ENCODE measurements at regions not wholly inside any gene's neighbourhood (a gene's known extent, or its start where the extent isn't known, plus 50 kb on each side); places are given as distances from the start of the nearest gene placed in this dataset.

DNA sequence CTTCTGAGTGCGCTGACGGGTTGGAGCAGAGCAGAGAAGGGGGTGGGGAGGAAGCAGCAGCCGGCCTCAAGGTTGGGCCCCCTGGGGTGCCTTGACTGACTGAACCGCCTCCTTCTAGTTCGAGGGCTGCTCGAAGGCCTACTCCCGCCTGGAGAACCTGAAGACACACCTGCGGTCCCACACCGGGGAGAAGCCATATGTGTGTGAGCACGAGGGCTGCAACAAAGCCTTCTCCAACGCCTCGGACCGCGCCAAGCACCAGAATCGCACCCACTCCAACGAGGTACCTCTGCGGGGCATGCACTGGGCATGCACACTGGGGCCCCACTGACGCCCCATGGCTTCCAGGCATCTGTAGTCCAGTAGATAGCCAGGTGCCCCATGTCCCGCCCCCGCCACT, 246.9 kb downstream of the GLI2 start:
- DNase-seq = no peak

DNA sequence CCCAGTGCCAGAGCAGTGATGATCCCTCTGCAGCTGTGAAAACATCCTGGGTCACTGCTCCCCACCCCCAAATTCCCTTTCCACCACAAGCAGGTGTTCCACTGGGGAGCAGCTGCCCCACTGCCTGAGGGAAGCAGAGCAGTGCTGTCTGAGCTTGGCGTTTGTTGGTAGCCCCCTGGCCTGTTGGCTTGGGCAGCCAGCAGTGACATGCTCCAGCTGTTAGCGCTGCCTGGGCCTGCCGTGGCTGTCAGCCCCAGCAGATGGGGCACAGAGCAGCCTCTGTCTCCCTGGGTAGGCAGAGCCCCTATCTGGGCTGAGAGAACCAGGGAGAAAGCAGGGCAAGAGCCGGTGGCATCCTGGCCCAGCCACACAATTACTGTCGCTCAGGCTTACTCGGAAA, 247.7 kb downstream of the GLI2 start:
- DNase-seq = no peak

DNA sequence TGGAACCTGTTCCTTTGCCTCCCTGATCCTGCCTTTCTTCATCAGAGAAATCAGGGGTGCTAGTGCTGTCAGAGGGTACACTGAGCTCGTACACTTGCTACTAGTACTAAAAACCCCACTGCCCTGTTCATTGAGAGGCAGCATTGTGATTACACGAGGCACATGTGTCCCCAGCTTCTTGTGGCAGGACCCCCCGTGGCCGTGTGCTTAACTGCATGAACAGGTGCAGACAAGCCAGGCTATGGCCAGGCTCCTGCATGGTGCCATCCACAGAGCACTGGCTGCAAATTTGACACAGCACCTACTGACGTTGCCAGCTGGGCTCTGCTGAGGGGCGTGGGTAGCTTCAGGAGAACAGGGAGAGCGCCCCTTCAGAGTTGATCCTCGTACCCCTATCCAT, 248.4 kb downstream of the GLI2 start:
- DNase-seq = no peak

DNA sequence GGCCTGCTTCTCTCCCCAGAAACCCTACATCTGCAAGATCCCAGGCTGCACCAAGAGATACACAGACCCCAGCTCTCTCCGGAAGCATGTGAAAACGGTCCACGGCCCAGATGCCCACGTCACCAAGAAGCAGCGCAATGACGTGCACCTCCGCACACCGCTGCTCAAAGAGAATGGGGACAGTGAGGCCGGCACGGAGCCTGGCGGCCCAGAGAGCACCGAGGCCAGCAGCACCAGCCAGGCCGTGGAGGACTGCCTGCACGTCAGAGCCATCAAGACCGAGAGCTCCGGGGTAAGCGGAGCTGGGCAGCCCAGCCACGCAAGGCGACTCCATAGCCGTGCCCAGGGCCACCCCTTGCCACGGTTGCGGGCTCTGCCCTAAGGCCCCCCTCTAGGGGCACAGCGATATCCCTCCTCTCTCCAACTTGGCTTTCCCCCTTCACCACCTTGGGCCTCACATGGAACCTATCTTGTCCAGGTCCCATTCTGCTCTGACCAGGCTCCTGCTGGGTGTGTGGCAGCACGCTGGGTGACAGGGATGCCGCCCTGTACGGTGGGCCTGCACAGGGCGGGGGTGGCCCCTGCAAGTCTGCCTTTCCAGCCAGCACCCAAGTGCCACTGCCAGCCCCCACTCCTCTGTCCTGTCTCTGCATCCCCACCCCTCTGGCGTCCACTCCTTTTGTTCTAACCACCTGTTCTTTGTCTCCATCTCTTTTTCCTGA, 248.9 kb downstream of the GLI2 start:
- no peak for DNase-seq

DNA sequence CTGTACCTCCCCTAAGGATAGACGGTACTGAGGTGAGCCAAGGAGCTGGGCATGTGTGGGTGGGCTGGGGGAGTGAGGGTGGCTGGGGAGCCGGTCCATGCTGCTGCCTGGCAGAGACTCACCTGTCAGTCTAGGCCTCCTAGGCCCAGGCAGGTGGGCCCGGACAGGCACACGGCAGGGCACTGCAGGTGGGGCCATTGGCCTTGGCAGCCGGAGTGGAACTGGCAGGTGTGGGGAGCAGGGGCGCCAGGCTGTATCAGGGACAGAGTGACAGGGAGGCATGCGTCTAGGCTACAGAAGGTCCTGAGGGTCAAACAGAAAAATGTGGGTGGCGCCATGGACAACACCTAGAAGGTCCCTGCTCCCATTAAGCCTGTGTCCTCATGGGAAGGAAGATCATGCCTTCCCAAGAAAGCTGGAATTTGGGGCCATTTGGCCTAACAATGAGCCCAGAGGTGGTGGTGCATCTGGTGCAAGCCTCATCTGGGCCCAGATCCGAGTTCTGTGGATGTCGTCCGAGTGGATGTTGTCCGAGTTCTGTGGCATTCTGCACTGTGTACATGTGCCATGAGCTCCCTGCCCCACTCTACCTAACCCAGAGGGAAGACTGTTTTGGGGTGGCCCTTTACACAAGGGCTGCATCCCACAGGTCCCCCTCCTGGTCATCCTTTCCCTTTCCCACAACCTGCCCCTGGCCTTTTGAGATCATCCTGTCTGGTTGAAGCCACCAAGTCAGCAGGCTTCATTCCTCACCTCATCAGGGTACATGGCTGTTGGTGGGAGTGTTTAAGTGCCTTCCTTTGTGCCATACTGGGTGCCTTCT, 249.7 kb downstream of the GLI2 start:
- DNase-seq = no peak

DNA sequence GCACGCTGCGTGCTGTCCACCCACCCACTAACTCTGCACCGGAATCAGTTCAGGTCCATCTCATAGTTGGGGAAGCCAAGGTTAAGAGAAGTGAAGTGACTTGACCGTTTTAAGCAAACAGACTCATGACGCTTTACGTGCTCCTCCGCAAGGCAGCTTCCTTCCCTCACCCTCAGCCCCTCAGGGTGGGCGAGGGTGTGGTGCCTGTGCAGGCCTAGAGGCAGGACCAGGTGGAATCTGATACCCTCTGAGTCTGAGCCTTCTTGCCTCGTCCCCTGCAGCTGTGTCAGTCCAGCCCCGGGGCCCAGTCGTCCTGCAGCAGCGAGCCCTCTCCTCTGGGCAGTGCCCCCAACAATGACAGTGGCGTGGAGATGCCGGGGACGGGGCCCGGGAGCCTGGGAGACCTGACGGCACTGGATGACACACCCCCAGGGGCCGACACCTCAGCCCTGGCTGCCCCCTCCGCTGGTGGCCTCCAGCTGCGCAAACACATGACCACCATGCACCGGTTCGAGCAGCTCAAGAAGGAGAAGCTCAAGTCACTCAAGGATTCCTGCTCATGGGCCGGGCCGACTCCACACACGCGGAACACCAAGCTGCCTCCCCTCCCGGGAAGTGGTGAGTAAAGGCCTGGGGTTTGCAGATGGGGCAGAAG, 250.5 kb downstream of the GLI2 start:
- DNase-seq = no peak

DNA sequence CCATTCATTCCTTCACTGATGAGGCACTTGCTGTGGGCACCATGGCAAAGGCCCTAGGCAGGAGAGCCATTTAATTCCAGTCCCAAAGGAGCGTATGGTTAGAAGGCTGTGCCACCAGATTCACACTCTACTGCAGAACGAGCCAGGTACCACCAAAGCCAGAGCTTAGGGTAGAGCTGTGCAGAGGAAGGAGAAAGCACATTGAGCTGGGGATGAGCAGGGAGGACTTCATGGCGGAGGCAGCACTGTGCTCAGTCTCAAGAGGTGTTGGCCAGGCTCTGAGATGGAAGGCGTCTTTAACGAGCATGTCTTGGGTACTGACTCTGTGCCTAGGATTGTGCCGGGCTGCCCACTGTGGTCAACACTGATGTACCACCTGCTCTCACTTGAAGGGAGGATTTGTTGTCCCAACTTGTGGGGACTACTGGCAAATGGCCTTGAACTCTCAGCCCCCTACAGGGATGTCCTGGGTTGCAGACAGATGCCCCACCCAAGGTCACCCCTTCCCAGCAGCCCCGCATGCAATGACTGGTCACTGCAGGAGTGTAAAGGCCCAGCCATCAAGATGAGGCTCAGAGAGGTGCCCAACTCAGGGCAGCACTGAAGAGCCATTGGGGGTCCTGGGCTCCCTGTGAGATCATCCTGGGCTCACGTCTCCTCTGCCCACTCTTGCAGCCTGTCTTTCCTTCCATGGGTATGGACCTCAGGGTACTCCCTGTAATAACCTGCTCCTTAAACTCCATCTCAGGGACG, 251.4 kb downstream of the GLI2 start:
- no peak for DNase-seq

DNA sequence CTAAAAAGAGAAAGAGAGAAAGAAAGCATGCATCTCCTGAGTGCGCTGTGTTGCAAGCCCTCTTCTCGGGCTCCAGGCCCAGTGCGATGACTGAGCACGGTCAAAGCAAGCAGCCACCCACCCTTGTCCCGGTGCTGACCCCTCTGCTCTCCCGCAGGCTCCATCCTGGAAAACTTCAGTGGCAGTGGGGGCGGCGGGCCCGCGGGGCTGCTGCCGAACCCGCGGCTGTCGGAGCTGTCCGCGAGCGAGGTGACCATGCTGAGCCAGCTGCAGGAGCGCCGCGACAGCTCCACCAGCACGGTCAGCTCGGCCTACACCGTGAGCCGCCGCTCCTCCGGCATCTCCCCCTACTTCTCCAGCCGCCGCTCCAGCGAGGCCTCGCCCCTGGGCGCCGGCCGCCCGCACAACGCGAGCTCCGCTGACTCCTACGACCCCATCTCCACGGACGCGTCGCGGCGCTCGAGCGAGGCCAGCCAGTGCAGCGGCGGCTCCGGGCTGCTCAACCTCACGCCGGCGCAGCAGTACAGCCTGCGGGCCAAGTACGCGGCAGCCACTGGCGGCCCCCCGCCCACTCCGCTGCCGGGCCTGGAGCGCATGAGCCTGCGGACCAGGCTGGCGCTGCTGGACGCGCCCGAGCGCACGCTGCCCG, 252.5 kb downstream of the GLI2 start:
- no peak for DNase-seq

DNA sequence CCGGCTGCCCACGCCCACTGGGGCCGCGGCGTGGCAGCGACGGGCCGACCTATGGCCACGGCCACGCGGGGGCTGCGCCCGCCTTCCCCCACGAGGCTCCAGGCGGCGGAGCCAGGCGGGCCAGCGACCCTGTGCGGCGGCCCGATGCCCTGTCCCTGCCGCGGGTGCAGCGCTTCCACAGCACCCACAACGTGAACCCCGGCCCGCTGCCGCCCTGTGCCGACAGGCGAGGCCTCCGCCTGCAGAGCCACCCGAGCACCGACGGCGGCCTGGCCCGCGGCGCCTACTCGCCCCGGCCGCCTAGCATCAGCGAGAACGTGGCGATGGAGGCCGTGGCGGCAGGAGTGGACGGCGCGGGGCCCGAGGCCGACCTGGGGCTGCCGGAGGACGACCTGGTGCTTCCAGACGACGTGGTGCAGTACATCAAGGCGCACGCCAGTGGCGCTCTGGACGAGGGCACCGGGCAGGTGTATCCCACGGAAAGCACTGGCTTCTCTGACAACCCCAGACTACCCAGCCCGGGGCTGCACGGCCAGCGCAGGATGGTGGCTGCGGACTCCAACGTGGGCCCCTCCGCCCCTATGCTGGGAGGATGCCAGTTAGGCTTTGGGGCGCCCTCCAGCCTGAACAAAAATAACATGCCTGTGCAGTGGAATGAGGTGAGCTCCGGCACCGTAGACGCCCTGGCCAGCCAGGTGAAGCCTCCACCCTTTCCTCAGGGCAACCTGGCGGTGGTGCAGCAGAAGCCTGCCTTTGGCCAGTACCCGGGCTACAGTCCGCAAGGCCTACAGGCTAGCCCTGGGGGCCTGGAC, 253.2 kb downstream of the GLI2 start:
- no peak for DNase-seq

DNA sequence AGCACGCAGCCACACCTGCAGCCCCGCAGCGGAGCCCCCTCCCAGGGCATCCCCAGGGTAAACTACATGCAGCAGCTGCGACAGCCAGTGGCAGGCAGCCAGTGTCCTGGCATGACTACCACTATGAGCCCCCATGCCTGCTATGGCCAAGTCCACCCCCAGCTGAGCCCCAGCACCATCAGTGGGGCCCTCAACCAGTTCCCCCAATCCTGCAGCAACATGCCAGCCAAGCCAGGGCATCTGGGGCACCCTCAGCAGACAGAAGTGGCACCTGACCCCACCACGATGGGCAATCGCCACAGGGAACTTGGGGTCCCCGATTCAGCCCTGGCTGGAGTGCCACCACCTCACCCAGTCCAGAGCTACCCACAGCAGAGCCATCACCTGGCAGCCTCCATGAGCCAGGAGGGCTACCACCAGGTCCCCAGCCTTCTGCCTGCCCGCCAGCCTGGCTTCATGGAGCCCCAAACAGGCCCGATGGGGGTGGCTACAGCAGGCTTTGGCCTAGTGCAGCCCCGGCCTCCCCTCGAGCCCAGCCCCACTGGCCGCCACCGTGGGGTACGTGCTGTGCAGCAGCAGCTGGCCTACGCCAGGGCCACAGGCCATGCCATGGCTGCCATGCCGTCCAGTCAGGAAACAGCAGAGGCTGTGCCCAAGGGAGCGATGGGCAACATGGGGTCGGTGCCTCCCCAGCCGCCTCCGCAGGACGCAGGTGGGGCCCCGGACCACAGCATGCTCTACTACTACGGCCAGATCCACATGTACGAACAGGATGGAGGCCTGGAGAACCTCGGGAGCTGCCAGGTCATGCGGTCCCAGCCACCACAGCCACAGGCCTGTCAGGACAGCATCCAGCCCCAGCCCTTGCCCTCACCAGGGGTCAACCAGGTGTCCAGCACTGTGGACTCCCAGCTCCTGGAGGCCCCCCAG, 254.1 kb downstream of the GLI2 start:
- DNase-seq = no peak

DNA sequence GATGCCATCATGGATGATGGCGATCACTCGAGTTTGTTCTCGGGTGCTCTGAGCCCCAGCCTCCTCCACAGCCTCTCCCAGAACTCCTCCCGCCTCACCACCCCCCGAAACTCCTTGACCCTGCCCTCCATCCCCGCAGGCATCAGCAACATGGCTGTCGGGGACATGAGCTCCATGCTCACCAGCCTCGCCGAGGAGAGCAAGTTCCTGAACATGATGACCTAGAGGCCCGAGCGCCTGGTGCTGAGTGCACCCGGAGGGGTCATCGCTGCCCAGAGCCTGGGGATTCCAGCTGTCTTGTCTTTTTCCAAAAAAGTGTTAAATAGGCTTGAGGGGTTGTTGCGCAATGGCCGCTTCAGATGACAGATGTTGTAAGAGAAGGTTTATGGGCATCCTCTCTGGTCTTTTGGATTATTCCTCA, 254.8 kb downstream of the GLI2 start:
- DNase-seq = no peak

DNA sequence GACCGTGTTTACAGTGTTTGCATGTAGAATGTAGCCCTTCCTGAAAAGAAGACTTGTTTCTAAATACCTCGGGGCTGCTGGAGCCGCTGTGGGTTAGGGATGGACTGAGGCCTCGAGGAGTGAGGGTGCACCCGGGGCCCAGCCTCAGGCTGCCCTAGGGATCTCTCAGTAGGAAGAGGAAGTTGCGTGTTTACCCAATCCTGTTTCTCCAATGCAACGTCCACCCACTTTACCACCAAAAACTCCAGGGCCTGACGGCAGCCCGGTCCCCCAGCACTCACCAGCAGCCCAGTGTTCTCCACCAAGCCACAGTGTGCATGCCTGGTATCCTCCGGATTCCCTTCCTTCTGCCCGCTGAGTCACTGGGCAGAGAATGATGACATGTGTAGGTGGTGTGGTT, 255.8 kb downstream of the GLI2 start:
- no peak for DNase-seq

DNA sequence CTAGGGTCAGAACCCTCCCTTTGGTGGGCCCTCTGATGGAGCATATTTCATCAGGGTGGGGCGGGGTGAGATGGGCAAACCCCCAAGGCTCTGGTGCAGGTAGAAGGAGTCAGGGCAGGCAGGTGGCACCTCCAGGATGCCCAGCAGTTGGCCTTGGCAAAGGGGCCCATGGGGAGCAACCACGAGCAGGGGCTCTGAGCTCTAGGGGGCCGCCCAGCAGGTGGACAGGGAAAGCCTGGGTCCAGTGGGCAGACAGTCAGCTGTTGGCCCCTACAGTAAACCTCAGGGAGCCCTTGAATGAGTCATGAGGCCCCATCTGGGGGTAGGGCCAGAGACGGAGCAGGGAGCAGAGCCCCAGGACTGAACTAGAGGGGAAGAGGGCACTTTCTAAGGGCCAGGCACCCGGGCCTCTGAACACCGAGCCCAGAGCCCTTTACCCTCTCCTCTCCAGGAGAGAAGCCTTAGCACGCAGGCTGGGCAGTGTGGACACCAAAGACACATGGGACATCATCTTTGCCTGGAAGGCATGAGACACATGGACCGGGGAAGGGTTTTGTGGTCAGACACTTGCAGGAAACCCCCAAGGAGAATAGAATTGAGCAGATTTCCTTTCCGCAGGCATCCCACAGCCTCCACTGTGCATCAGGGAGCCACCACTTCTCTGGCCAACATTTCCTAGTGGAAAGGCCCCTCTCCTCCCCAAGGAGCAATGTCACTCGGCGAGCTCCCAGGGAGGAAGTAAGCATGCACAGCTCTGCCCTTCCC, 257.3 kb downstream of the GLI2 start:
- DNase-seq = no peak

DNA sequence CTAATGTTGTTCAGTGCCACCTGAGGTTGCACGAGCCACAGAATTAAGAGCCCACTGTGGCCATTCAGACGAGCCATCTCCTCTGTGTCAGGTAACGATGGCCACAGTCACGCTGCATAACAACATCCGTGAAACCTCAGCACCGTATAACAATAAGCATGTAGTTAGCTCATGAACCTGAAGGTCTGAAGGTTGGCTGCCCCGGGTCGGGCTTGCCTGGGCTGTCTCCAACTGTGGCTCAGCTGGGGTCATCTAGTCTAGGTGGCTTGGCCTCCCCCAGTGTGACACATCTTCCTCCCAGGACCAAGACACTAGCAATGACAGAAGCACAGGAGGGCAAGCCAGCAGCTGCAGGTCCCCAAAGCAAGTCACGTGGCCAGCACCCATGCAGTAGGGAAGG, 258.0 kb downstream of the GLI2 start:
- no peak for DNase-seq

DNA sequence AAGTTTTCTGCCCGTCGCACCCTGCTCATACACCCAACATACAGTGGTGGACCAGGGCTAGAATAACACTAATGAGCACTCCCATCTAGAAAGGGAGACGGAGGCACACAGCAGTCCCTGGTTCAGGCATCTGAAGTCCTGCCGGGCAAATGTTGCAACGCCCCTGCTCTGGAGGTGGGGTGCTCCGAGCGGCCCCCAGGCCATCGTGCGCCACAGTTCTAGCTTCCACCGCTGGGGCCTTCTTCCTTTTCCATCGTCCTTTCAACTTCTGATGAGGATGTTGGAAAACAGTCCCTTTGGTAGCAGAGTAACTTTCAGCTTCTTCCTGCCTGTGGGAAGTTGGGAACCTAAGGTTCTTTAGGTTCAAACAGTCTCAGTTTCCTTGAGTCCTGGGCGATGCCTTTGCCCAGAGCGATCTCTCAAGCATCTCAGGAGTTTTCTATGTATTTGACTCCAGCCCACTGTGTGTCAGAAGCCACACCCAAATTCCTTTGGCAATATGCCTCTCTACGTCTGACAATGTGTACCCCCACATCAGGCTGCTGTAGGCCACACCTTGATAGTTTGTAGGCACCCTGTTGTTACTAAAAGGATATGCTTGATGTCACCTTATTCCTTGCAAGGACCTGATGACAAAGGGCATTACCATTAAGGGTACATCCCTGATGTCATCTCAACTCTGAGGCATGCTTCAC, 258.8 kb downstream of the GLI2 start:
- DNase-seq = no peak

DNA sequence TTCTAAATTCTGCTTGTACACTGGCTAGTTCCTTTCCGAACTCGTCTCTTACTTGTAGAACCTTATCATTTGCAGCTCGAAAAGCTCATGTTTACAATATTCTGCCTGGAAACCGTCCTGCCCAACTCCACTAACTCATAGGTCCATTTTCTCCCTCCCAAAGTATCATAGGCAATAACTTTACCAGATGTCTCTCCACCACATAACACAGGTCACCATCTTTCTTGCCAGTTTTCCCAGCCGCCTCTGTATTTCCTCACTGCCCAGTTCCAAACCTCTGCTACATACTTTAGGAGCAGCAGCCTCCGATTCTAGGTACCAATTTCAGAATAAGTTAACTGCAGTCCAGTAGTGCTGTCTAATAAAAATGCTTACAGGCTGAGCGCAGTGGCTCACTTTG, 259.5 kb downstream of the GLI2 start:
- DNase-seq = no peak

DNA sequence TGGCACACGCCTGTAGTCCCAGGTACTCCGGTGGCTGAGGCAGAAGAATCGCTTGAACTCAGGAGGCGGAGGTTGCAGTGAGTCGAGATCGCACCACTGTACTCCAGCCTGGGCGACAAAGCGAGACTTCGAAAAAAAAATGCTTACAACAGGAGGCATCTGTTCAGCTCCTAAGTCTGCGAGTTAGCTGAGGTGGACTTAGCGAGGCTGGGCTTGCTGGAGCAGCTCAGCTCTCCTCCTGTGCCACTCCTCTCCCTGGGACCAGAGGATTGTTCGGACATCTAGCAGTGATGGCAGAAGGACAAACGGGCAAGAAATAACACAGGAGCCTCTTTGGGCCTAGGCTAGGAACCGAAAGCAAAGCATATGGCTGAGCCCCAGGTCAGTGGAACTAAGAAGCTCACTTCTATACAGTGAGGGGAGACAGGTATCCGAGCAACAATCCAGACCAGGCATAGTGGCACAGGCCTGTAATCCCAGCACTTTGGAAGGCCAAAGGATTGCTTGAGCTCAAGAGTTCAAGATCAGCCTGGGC, 260.1 kb downstream of the GLI2 start:
- DNase-seq = no peak

DNA sequence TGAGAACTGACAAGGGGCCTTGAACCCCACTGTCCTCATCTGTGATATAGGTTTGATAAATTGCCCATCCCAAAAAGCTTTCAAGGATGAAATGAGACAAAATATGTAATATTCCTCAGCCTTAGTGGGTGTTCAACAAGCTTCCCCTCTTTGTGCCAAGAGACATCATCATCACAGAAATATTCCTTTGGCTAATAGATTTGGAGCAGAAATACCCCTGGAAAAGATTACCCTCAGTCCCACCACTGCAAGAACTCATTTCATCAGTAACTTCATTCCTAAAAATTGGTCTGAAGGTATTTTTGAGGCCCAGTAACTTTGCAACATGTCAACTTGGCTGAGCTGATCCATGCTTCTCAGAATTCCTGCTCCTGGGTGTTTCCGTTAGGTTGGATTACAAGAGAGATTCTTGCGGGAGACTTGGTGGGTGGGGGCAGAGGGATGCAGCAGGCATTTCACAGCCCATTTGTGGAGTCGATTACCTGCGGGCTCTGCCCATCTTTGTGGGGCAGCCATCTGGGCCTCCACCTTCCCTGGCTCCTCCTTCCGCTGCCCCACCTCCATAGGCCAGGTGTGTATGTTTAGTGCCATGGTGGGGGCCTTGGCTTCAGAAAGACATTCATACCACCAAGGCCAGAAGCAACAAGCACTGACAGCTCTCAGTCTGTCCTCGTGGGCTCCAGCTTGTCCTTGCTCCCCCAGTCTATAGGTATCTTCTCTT, 263.9 kb downstream of the GLI2 start:
- DNase-seq = no peak

Measured in activated effector memory CD4-positive, alpha-beta T cell treated with Interleukin-2 at 50 U/mL for 16 hours (primary cell).